ENCODE measurements at regions not wholly inside any gene's neighbourhood (a gene's known extent, or its start where the extent isn't known, plus 50 kb on each side); places are given as distances from the start of the nearest gene placed in this dataset.

DNA sequence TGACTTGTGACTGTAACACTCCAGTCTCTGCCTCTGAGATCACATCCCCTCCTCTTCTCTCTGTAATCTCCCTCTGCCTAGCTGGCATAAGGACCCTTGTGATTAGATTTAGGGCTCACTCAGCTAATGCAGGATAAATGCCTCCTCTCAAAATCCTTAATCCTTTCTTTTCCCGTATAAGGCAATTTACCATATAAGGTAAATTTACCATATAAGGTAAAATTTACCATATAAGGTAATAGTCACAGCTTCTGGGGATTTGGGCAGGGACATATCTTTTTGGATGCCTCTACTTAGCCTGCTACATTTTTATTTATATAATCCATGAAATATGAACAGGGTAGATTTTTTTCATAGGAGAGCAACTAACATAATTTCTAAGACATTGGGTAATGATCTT lies 318.0 kb upstream of the PUM3 start:
- ChIA-PET CTCF (interaction anchor here (1.3 to 2.0 kb wide), 3 partner anchors 11 to 304 kb away, joined by 3 to 4 read pairs (median 4); no protein-coding TSS in a partner anchor), POLR2A (no interaction called here)
- Histone ChIP-seq H3K27me3 (replicated peaks in 2 of 5; ENCODE audit: control insufficient read depth in 4 of 5, insufficient read depth in 5 of 5, low read length in 4 of 5) (no peaks in the 10 kb centered on the region), H3K36me3 (ENCODE audit: control insufficient read depth in 4 of 4, insufficient read depth in 4 of 4, low read length in 3 of 4) (no peaks in the 10 kb centered on the region), H3K4me3 (ENCODE audit: control insufficient read depth in 1 of 7, extremely low read depth in 1 of 7, insufficient read depth in 4 of 7, low read depth in 2 of 7, low read length in 6 of 7) (no peak overlapping the region), H3K4me1 (ENCODE audit: control extremely low read depth in 1 of 4, control insufficient read depth in 4 of 4, insufficient read depth in 4 of 4, low read length in 3 of 4) (no peaks in the 10 kb centered on the region), H3K9me3 (ENCODE audit: control extremely low read depth in 1 of 5, control insufficient read depth in 4 of 5, insufficient read depth in 2 of 5, low read depth in 1 of 5, low read length in 4 of 5) (peaks cover 0 to 3% (median 0%) of the 10 kb centered on the region in 5 experiments), H3K27ac (ENCODE audit: insufficient read depth in 1 of 2, low read depth in 1 of 2, low read length in 2 of 2, poor library complexity in 1 of 2, severe bottlenecking in 2 of 2) (no peak overlapping the region)
- DNase-seq, result no peak
- no CpG with 5 or more reads among the region's 1 CpG for WGBS (ENCODE audit: insufficient coverage)

GRCh38 chr9:3157011-3157410 lies 313.1 kb upstream of the PUM3 start:
- H3K27ac ChIP-seq (ENCODE audit: insufficient read depth in 1 of 2, low read depth in 1 of 2, low read length in 2 of 2, poor library complexity in 1 of 2, severe bottlenecking in 2 of 2), result no peak overlapping the region
- ChIA-PET CTCF (no interaction called here), POLR2A (no interaction called here)
- WGBS (ENCODE audit: insufficient coverage), result 96% methylated on average over 8 of the region's 9 CpGs
- H3K4me3 ChIP-seq (ENCODE audit: control insufficient read depth in 1 of 7, extremely low read depth in 1 of 7, insufficient read depth in 4 of 7, low read depth in 2 of 7, low read length in 6 of 7), result no peak overlapping the region
- no peaks in the 10 kb centered on the region for H3K36me3 ChIP-seq (ENCODE audit: control insufficient read depth in 4 of 4, insufficient read depth in 4 of 4, low read length in 3 of 4)
- H3K9me3 ChIP-seq (ENCODE audit: control extremely low read depth in 1 of 5, control insufficient read depth in 4 of 5, insufficient read depth in 2 of 5, low read depth in 1 of 5, low read length in 4 of 5), result peaks cover 0 to 3% (median 0%) of the 10 kb centered on the region in 5 experiments
- no peaks in the 10 kb centered on the region for H3K27me3 ChIP-seq (replicated peaks in 2 of 5; ENCODE audit: control insufficient read depth in 4 of 5, insufficient read depth in 5 of 5, low read length in 4 of 5)
- H3K4me1 ChIP-seq (ENCODE audit: control extremely low read depth in 1 of 4, control insufficient read depth in 4 of 4, insufficient read depth in 4 of 4, low read length in 3 of 4), result no peaks in the 10 kb centered on the region
- no peak for DNase-seq

GRCh38 chr9:3151672-3152576 lies 308.0 kb upstream of the PUM3 start:
- no peaks in the 10 kb centered on the region for H3K4me1 ChIP-seq (ENCODE audit: control extremely low read depth in 1 of 4, control insufficient read depth in 4 of 4, insufficient read depth in 4 of 4, low read length in 3 of 4)
- H3K27ac ChIP-seq (ENCODE audit: insufficient read depth in 1 of 2, low read depth in 1 of 2, low read length in 2 of 2, poor library complexity in 1 of 2, severe bottlenecking in 2 of 2), result no peak overlapping the region
- ChIA-PET CTCF (interaction anchor here (0.9 to 1.8 kb wide), 4 partner anchors 9 to 276 kb away, joined by 3 to 7 read pairs (median 4); no protein-coding TSS in a partner anchor), POLR2A (interaction anchor here (0.6 kb wide), 1 partner anchor 15 kb away, joined by 3 read pairs; no protein-coding TSS in a partner anchor)
- H3K9me3 ChIP-seq (ENCODE audit: control extremely low read depth in 1 of 5, control insufficient read depth in 4 of 5, insufficient read depth in 2 of 5, low read depth in 1 of 5, low read length in 4 of 5), result no peaks in the 10 kb centered on the region
- H3K27me3 ChIP-seq (replicated peaks in 2 of 5; ENCODE audit: control insufficient read depth in 4 of 5, insufficient read depth in 5 of 5, low read length in 4 of 5), result no peaks in the 10 kb centered on the region
- H3K4me3 ChIP-seq (ENCODE audit: control insufficient read depth in 1 of 7, extremely low read depth in 1 of 7, insufficient read depth in 4 of 7, low read depth in 2 of 7, low read length in 6 of 7), result no peak overlapping the region
- 61% methylated on average over 3 of the region's 7 CpGs for WGBS (ENCODE audit: insufficient coverage)
- peak in 1 of 3 donors; percentile 5 for DNase-seq
- H3K36me3 ChIP-seq (ENCODE audit: control insufficient read depth in 4 of 4, insufficient read depth in 4 of 4, low read length in 3 of 4), result no peaks in the 10 kb centered on the region

DNA sequence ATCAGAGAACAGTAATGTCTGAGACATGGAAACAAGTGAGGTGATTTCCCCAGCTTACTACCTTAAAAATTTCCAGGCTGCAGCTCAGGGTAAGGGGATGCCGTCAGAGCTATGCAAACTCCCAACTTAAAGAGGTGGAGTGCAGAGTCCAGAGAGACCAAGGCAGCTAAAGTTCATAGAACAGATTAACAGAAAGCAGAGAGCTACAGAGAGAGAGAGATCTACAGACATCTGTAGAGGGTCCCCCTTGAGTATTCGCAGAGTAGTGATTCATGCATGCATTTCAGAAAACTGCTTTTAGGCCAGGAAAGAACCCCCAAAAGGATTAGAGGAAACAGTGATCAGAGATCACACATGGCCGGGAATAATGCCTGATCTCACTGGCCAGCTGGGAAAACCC lies 306.2 kb upstream of the PUM3 start:
- CTCF ChIA-PET, result interaction anchor here (1.3 to 1.6 kb wide), 2 partner anchors 29 to 32 kb away, joined by 3 to 4 read pairs; no protein-coding TSS in a partner anchor

GRCh38 chr9:3138231-3139229 lies 294.6 kb upstream of the PUM3 start:
- POLR2A ChIA-PET, result no interaction called here

More for the DNA sequence above, 306.2 kb upstream of the PUM3 start:
- H3K27me3 ChIP-seq (replicated peaks in 2 of 5; ENCODE audit: control insufficient read depth in 4 of 5, insufficient read depth in 5 of 5, low read length in 4 of 5), result no peaks in the 10 kb centered on the region
- H3K9me3 ChIP-seq (ENCODE audit: control extremely low read depth in 1 of 5, control insufficient read depth in 4 of 5, insufficient read depth in 2 of 5, low read depth in 1 of 5, low read length in 4 of 5), result no peaks in the 10 kb centered on the region
- H3K27ac ChIP-seq (ENCODE audit: insufficient read depth in 1 of 2, low read depth in 1 of 2, low read length in 2 of 2, poor library complexity in 1 of 2, severe bottlenecking in 2 of 2), result no peak overlapping the region
- POLR2A ChIA-PET, result no interaction called here
- WGBS (ENCODE audit: insufficient coverage), result 89% methylated on average over 3 of the region's 3 CpGs
- no peak overlapping the region for H3K4me3 ChIP-seq (ENCODE audit: control insufficient read depth in 1 of 7, extremely low read depth in 1 of 7, insufficient read depth in 4 of 7, low read depth in 2 of 7, low read length in 6 of 7)
- no peaks in the 10 kb centered on the region for H3K4me1 ChIP-seq (ENCODE audit: control extremely low read depth in 1 of 4, control insufficient read depth in 4 of 4, insufficient read depth in 4 of 4, low read length in 3 of 4)
- H3K36me3 ChIP-seq (ENCODE audit: control insufficient read depth in 4 of 4, insufficient read depth in 4 of 4, low read length in 3 of 4), result no peaks in the 10 kb centered on the region
- DNase-seq, result no peak

DNA sequence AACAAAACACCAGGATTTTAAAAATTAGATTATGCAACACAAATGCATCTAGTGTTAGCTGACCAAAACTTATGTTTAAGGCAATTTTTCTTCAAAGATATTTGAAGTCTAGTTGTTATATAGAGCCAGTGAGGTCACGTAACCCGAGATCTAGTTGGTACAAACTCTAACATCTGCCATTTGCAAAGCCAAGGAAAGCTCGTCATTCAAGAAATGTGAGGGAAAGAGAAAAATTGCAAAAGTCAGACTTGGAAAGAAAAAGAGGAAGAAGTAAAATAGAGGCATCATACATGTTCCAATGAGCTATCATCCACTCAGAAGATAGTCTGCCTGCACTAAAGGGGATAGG lies 293.4 kb upstream of the PUM3 start:
- 40% methylated on average over 1 of the region's 3 CpGs for WGBS (ENCODE audit: insufficient coverage)
- ChIA-PET POLR2A (no interaction called here), CTCF (interaction anchor here (1.0 to 1.2 kb wide), 3 partner anchors 39 to 44 kb away, joined by 3 read pairs; no protein-coding TSS in a partner anchor)

More at GRCh38 chr9:3138231-3139229, 294.6 kb upstream of the PUM3 start:
- peaks cover 5 to 23% (median 14%) of the 10 kb centered on the region in 4 experiments for H3K4me1 ChIP-seq (ENCODE audit: control extremely low read depth in 1 of 4, control insufficient read depth in 4 of 4, insufficient read depth in 4 of 4, low read length in 3 of 4)
- H3K36me3 ChIP-seq (ENCODE audit: control insufficient read depth in 4 of 4, insufficient read depth in 4 of 4, low read length in 3 of 4), result no peaks in the 10 kb centered on the region
- peaks cover 0 to 12% (median 7%) of the 10 kb centered on the region in 5 experiments for H3K27me3 ChIP-seq (replicated peaks in 2 of 5; ENCODE audit: control insufficient read depth in 4 of 5, insufficient read depth in 5 of 5, low read length in 4 of 5)
- CTCF ChIA-PET, result interaction anchor here (0.6 to 1.2 kb wide), 3 partner anchors 38 to 1595 kb away, joined by 3 read pairs; no protein-coding TSS in a partner anchor
- 92% methylated on average over 4 of the region's 10 CpGs for WGBS (ENCODE audit: insufficient coverage)
- peaks cover 0 to 14% (median 4%) of the 10 kb centered on the region in 5 experiments for H3K9me3 ChIP-seq (ENCODE audit: control extremely low read depth in 1 of 5, control insufficient read depth in 4 of 5, insufficient read depth in 2 of 5, low read depth in 1 of 5, low read length in 4 of 5)
- H3K4me3 ChIP-seq (ENCODE audit: control insufficient read depth in 1 of 7, extremely low read depth in 1 of 7, insufficient read depth in 4 of 7, low read depth in 2 of 7, low read length in 6 of 7), result no peak overlapping the region
- DNase-seq, result no peak
- no peak overlapping the region for H3K27ac ChIP-seq (ENCODE audit: insufficient read depth in 1 of 2, low read depth in 1 of 2, low read length in 2 of 2, poor library complexity in 1 of 2, severe bottlenecking in 2 of 2)

More for the DNA sequence above, 293.4 kb upstream of the PUM3 start:
- H3K4me1 ChIP-seq (ENCODE audit: control extremely low read depth in 1 of 4, control insufficient read depth in 4 of 4, insufficient read depth in 4 of 4, low read length in 3 of 4), result peaks cover 5 to 23% (median 14%) of the 10 kb centered on the region in 4 experiments
- H3K27me3 ChIP-seq (replicated peaks in 2 of 5; ENCODE audit: control insufficient read depth in 4 of 5, insufficient read depth in 5 of 5, low read length in 4 of 5), result peaks cover 0 to 12% (median 7%) of the 10 kb centered on the region in 5 experiments
- peaks cover 0 to 20% (median 4%) of the 10 kb centered on the region in 5 experiments for H3K9me3 ChIP-seq (ENCODE audit: control extremely low read depth in 1 of 5, control insufficient read depth in 4 of 5, insufficient read depth in 2 of 5, low read depth in 1 of 5, low read length in 4 of 5)
- peak overlapping the region in 2 of 7 experiments; percentile 12 to 43 for H3K4me3 ChIP-seq (ENCODE audit: control insufficient read depth in 1 of 7, extremely low read depth in 1 of 7, insufficient read depth in 4 of 7, low read depth in 2 of 7, low read length in 6 of 7)
- peak; percentile 20 to 67 (median 52) for DNase-seq
- H3K27ac ChIP-seq (ENCODE audit: insufficient read depth in 1 of 2, low read depth in 1 of 2, low read length in 2 of 2, poor library complexity in 1 of 2, severe bottlenecking in 2 of 2), result no peak overlapping the region
- H3K36me3 ChIP-seq (ENCODE audit: control insufficient read depth in 4 of 4, insufficient read depth in 4 of 4, low read length in 3 of 4), result no peaks in the 10 kb centered on the region

Data from common myeloid progenitor, CD34-positive (primary cell).